CD4-positive, alpha-beta T cell (primary cell): ENCODE measurements at regions not wholly inside any gene's neighbourhood (a gene's known extent, or its start where the extent isn't known, plus 50 kb on each side); places are given as distances from the start of the nearest gene placed in this dataset.
"Not testable (repeated sequence)": the region's sequence is repeated elsewhere in the genome, so short reads cannot be mapped to it uniquely, and the experiment has no call there.

Experiments
- ATAC-seq: fragments of 200-7000 bp; cut with Tn5 transposase; one replicate; pipeline ENCODE4 v1.10.0; 2022; ENCODE audit warnings: mild to moderate bottlenecking; ENCODE audit not compliant: poor library complexity
- CTCF ChIA-PET: fragments of 350-600 bp; sonication (Branson Sonifier 250); formaldehyde crosslinking; loops from one replicate; lab custom pipeline; 2021; ENCODE audit warnings: antibody characterized with exemption, inconsistent platforms; lab: Charles Lee
- POLR2A ChIA-PET: fragments of 350-600 bp; sonication (Branson Sonifier 250); formaldehyde crosslinking; loops from one replicate; lab custom pipeline; 2021; ENCODE audit warnings: antibody characterized with exemption, inconsistent platforms; lab: Charles Lee
- DNase-seq, 14 experiments: peaks; one replicate each; pipeline ENCODE4 v3.0.0-alpha.2; 2013 to 2020; ENCODE audit warnings: mixed read lengths in 2 of 14
- H3K27ac ChIP-seq, 2 donors: one replicate each; pipeline versions ENCODE4 v1.5.1 to v1.7.0; 2013; ENCODE audit warnings: low read length in 2 of 2, low read depth in 1 of 2, mild to moderate bottlenecking in 1 of 2
- H3K27me3 ChIP-seq, 2 experiments: 1 replicate in 1 of 2; 2 replicates in 1 of 2; pipeline versions ENCODE4 v1.6.1 to v1.7.0; 2013; ENCODE audit warnings: low read length in 2 of 2, control low read depth in 1 of 2, mild to moderate bottlenecking in 1 of 2, moderate library complexity in 1 of 2; ENCODE audit not compliant: insufficient read depth in 2 of 2, control insufficient read depth in 1 of 2
- H3K36me3 ChIP-seq: one replicate; pipeline ENCODE4 v1.6.1; 2013; ENCODE audit warnings: low read length, control low read depth; ENCODE audit not compliant: insufficient read depth
- H3K4me1 ChIP-seq: one replicate; pipeline ENCODE4 v1.6.1; 2013; ENCODE audit warnings: low read length, control low read depth; ENCODE audit not compliant: insufficient read depth
- H3K4me3 ChIP-seq: one replicate; pipeline ENCODE4 v1.5.1; 2013; ENCODE audit warnings: mild to moderate bottlenecking, low read length, moderate library complexity
- H3K9me3 ChIP-seq, 2 experiments: 1 replicate in 1 of 2; 2 replicates in 1 of 2; pipeline versions ENCODE4 v1.6.1 to v1.7.0; 2013; ENCODE audit warnings: low read length in 2 of 2, mild to moderate bottlenecking in 2 of 2, control low read depth in 1 of 2, moderate library complexity in 1 of 2; ENCODE audit not compliant: control insufficient read depth in 1 of 2, insufficient read depth in 1 of 2
- H3K27ac Mint-ChIP-seq: one replicate; pipeline ENCODE4 v1.8.0; 2020; ENCODE audit warnings: mixed read lengths
- H3K27me3 Mint-ChIP-seq: one replicate; pipeline ENCODE4 v1.8.0; 2021; ENCODE audit warnings: mixed read lengths
- H3K36me3 Mint-ChIP-seq: one replicate; pipeline ENCODE4 v1.8.0; 2021; ENCODE audit warnings: low read depth, mixed read lengths
- H3K4me1 Mint-ChIP-seq: one replicate; pipeline ENCODE4 v1.8.0; 2021; ENCODE audit warnings: low read depth, mixed read lengths
- H3K4me3 Mint-ChIP-seq: one replicate; pipeline ENCODE4 v1.8.0; 2020; ENCODE audit warnings: mild to moderate bottlenecking, mixed read lengths
- H3K9me3 Mint-ChIP-seq: one replicate; pipeline ENCODE4 v1.8.0; 2020; ENCODE audit warnings: mixed read lengths
- CTCF ChIP-seq: fragments of 200-600 bp; IDR thresholded peaks from one replicate; pipeline ENCODE4 v1.8.0; 2022; ENCODE audit warnings: antibody characterized with exemption, mild to moderate bottlenecking
- intact Hi-C, 2 experiments: fragments of 100-400 bp; cut with DNase I in 1 of 2; cut with micrococcal nuclease in 1 of 2; formaldehyde crosslinking; loops; one replicate each; pipeline versions ENCODE4 v1.15.1 to v1.9.0; 2023 to 2025; cut with DNase I, micrococcal nuclease

GRCh38 chr9:12318732-12319685, 374.2 kb upstream of the TYRP1 start:
- TF ChIP-seq CTCF = no peak
- Histone ChIP-seq H3K4me1 (no peaks in the 10 kb centered on the region), H3K9me3 (peaks cover 0 to 10% of the 10 kb centered on the region in 2 experiments), H3K27ac (no peak overlapping the region), H3K27me3 (no peaks in the 10 kb centered on the region), H3K36me3 (no peaks in the 10 kb centered on the region), H3K4me3 (no peak overlapping the region)
- H3K4me3 Mint-ChIP-seq = no peak overlapping the region
- no peaks in the 10 kb centered on the region for H3K27me3 Mint-ChIP-seq
- H3K36me3 Mint-ChIP-seq = no peaks in the 10 kb centered on the region
- H3K27ac Mint-ChIP-seq = no peak overlapping the region
- intact Hi-C loops = no loop called here
- no peak for ATAC-seq
- H3K4me1 Mint-ChIP-seq = no peaks in the 10 kb centered on the region
- DNase-seq = no peak
- POLR2A ChIA-PET = no interaction called here
- CTCF ChIA-PET = no interaction called here
- H3K9me3 Mint-ChIP-seq = peaks cover 16% of the 10 kb centered on the region

GRCh38 chr9:12329623-12329985, 363.6 kb upstream of the TYRP1 start:
- DNase-seq (no peak), ATAC-seq (no peak)
- no peaks in the 10 kb centered on the region for H3K27me3 Mint-ChIP-seq
- H3K27ac Mint-ChIP-seq = no peak overlapping the region
- Histone ChIP-seq H3K9me3 (peaks cover 0 to 14% of the 10 kb centered on the region in 2 experiments), H3K36me3 (no peaks in the 10 kb centered on the region), H3K27me3 (no peaks in the 10 kb centered on the region), H3K27ac (no peak overlapping the region), H3K4me1 (no peaks in the 10 kb centered on the region), H3K4me3 (no peak overlapping the region)
- peaks cover 9% of the 10 kb centered on the region for H3K9me3 Mint-ChIP-seq
- intact Hi-C loops = no loop called here
- POLR2A ChIA-PET = no interaction called here
- no peaks in the 10 kb centered on the region for H3K4me1 Mint-ChIP-seq
- TF ChIP-seq CTCF = no peak
- H3K36me3 Mint-ChIP-seq = no peaks in the 10 kb centered on the region
- CTCF ChIA-PET = no interaction called here
- no peak overlapping the region for H3K4me3 Mint-ChIP-seq

GRCh38 chr9:12333966-12334365, 359.2 kb upstream of the TYRP1 start:
- H3K27me3 Mint-ChIP-seq, H3K4me1 ChIP-seq, H3K27me3 ChIP-seq, intact Hi-C loops, H3K4me3 ChIP-seq, CTCF ChIA-PET, H3K36me3 Mint-ChIP-seq, H3K4me1 Mint-ChIP-seq, ATAC-seq, DNase-seq, POLR2A ChIA-PET, H3K36me3 ChIP-seq, H3K27ac ChIP-seq, H3K4me3 Mint-ChIP-seq, H3K27ac Mint-ChIP-seq, H3K9me3 Mint-ChIP-seq: not testable (repeated sequence)
- H3K9me3 ChIP-seq = peaks cover 0 to 14% of the 10 kb centered on the region in 2 experiments
